Activated CD8-positive, alpha-beta T cell treated with anti-CD3 and anti-CD28 coated beads for 36 hours (primary cell): ENCODE measurements at regions not wholly inside any gene's neighbourhood (a gene's known extent, or its start where the extent isn't known, plus 50 kb on each side); places are given as distances from the start of the nearest gene placed in this dataset.
"Not testable (repeated sequence)": the region's sequence is repeated elsewhere in the genome, so short reads cannot be mapped to it uniquely, and the experiment has no call there.

ENCODE experiments used
- ATAC-seq: fragments of 200-7000 bp; cut with Tn5 transposase; one replicate; pipeline ENCODE4 v1.10.0; 2021; ENCODE audit warnings: mild to moderate bottlenecking, moderate library complexity
- CTCF ChIA-PET: fragments of 350-600 bp; sonication (Branson Sonifier 250); formaldehyde crosslinking; loops from one replicate; lab custom pipeline; 2021; ENCODE audit warnings: antibody characterized with exemption; lab: Charles Lee
- POLR2A ChIA-PET: fragments of 350-600 bp; sonication (Branson Sonifier 250); formaldehyde crosslinking; loops from one replicate; lab custom pipeline; 2021; ENCODE audit warnings: antibody characterized with exemption; lab: Charles Lee
- DNase-seq: peaks from one replicate; pipeline ENCODE4 v3.0.0-alpha.2; 2020
- H3K27ac Mint-ChIP-seq: one replicate; pipeline ENCODE4 v1.8.0; 2021; ENCODE audit warnings: mild to moderate bottlenecking, mixed read lengths
- H3K27me3 Mint-ChIP-seq: one replicate; pipeline ENCODE4 v1.8.0; 2021; ENCODE audit warnings: mixed read lengths
- H3K36me3 Mint-ChIP-seq: one replicate; pipeline ENCODE4 v1.8.0; 2021; ENCODE audit warnings: low read depth, mixed read lengths
- H3K4me1 Mint-ChIP-seq: one replicate; pipeline ENCODE4 v1.8.0; 2021; ENCODE audit warnings: low read depth, mixed read lengths
- H3K4me3 Mint-ChIP-seq: one replicate; pipeline ENCODE4 v1.8.0; 2021; ENCODE audit warnings: mild to moderate bottlenecking, moderate library complexity, mixed read lengths
- H3K9me3 Mint-ChIP-seq: one replicate; pipeline ENCODE4 v1.8.0; 2021; ENCODE audit warnings: mixed read lengths
- intact Hi-C: fragments of 100-400 bp; cut with micrococcal nuclease; formaldehyde crosslinking; loops from one replicate; pipeline ENCODE4 v1.10.0; 2022
- TF ChIP-seq, protein P1 (sequence below): fragments of 200-600 bp; IDR thresholded peaks from one replicate; pipeline ENCODE4 v1.8.0; 2022; ENCODE audit warnings: antibody characterized with exemption, mild to moderate bottlenecking

GRCh38 chr15:21261965-21262850 is 178.1 kb downstream of the POTEB3 start:
- ATAC-seq (no peak), DNase-seq (no peak)
- TF ChIP-seq, protein P1, sequence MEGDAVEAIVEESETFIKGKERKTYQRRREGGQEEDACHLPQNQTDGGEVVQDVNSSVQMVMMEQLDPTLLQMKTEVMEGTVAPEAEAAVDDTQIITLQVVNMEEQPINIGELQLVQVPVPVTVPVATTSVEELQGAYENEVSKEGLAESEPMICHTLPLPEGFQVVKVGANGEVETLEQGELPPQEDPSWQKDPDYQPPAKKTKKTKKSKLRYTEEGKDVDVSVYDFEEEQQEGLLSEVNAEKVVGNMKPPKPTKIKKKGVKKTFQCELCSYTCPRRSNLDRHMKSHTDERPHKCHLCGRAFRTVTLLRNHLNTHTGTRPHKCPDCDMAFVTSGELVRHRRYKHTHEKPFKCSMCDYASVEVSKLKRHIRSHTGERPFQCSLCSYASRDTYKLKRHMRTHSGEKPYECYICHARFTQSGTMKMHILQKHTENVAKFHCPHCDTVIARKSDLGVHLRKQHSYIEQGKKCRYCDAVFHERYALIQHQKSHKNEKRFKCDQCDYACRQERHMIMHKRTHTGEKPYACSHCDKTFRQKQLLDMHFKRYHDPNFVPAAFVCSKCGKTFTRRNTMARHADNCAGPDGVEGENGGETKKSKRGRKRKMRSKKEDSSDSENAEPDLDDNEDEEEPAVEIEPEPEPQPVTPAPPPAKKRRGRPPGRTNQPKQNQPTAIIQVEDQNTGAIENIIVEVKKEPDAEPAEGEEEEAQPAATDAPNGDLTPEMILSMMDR: no peak
- Mint-ChIP-seq H3K27ac (no peak overlapping the region), H3K9me3 (no peaks in the 10 kb centered on the region), H3K36me3 (no peaks in the 10 kb centered on the region), H3K4me3 (no peak overlapping the region), H3K27me3 (no peaks in the 10 kb centered on the region), H3K4me1 (no peaks in the 10 kb centered on the region)
- intact Hi-C loops: no loop called here
- ChIA-PET CTCF (interaction anchor here (0.6 kb wide), 1 partner anchor 988 kb away, joined by 3 read pairs; no protein-coding TSS in a partner anchor), POLR2A (no interaction called here)

DNA sequence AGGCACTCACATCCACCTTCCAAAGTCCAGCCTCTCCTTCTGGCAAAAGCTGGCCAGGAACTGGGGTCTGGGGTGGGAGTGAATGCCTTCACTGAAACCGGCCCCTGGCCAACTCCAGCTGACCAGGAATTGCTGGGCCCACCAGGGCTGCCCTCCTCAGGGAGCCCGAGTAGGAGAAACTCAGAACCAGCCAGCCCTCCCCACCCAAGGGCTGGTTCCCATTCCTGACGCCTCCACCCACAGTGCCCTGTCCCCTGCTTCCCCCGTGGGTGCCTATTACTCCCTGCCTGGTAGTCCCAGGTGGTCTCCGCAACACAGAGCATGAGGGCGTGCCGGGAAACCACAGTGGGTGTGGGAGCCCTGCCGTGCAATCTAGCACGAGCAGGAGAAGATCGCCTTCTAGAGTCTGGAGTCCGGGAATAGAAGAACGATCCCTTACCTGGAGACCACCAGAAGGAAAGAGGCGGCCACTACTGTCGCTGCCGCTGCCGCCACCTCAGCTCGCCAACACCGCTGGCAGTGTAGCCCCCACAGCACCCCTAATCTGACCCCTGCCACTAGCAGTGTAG is 178.8 kb downstream of the POTEB3 start:
- TF ChIP-seq, protein P1: no peak
- H3K27ac Mint-ChIP-seq: no peak overlapping the region
- ChIA-PET CTCF (no interaction called here), POLR2A (no interaction called here)
- no peaks in the 10 kb centered on the region for H3K27me3 Mint-ChIP-seq
- H3K4me3 Mint-ChIP-seq: no peak overlapping the region
- no peak for ATAC-seq
- H3K4me1 Mint-ChIP-seq: no peaks in the 10 kb centered on the region
- no peak for DNase-seq
- intact Hi-C loops: no loop called here
- H3K36me3 Mint-ChIP-seq: no peaks in the 10 kb centered on the region
- H3K9me3 Mint-ChIP-seq: no peaks in the 10 kb centered on the region

DNA sequence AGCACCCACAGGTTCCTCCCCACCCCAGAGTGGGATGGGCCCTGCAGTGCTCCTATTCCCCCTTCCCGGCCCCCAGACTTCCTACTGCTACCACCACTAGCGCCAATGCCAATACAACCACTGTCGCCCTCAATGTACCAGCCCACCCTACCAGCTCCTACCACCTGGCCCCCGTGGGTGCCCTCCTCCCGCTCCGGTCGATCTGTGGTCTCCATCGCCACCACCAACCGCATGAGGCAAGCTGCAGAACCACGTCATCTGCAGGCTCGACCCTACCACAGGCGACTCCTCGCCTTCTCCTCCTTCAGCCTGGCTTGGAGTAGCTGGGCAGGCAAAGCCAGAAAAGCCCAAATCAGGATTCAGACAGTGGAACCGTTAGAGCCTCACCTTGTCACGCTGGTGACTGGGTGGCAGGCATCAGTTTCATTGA is 179.3 kb downstream of the POTEB3 start:
- Mint-ChIP-seq H3K9me3 (no peaks in the 10 kb centered on the region), H3K27ac (no peak overlapping the region), H3K36me3 (no peaks in the 10 kb centered on the region), H3K4me1 (no peaks in the 10 kb centered on the region), H3K4me3 (no peak overlapping the region), H3K27me3 (no peaks in the 10 kb centered on the region)
- ATAC-seq (no peak), DNase-seq (no peak)
- ChIA-PET CTCF (no interaction called here), POLR2A (no interaction called here)
- TF ChIP-seq, protein P1: no peak
- intact Hi-C loops: no loop called here

- intact Hi-C loops, DNase-seq, CTCF ChIA-PET, ATAC-seq, H3K36me3 Mint-ChIP-seq, H3K9me3 Mint-ChIP-seq, H3K27ac Mint-ChIP-seq, POLR2A ChIA-PET, H3K4me3 Mint-ChIP-seq, H3K4me1 Mint-ChIP-seq, H3K27me3 Mint-ChIP-seq: not testable (repeated sequence)
Observed at GRCh38 chr15:21258635-21259034, 181.7 kb downstream of the POTEB3 start.

- H3K36me3 Mint-ChIP-seq, H3K4me1 Mint-ChIP-seq, CTCF ChIA-PET, ATAC-seq, H3K9me3 Mint-ChIP-seq, H3K4me3 Mint-ChIP-seq, H3K27me3 Mint-ChIP-seq, H3K27ac Mint-ChIP-seq, DNase-seq, intact Hi-C loops, POLR2A ChIA-PET: not testable (repeated sequence)
Observed at GRCh38 chr15:21249508-21250019, 190.7 kb downstream of the POTEB3 start.
